Osteocyte (in vitro differentiated cells): ENCODE measurements at regions not wholly inside any gene's neighbourhood (a gene's known extent, or its start where the extent isn't known, plus 50 kb on each side); places are given as distances from the start of the nearest gene placed in this dataset.

ENCODE experiments used
- DNase-seq: peaks from one replicate; pipeline ENCODE4 v3.0.0; 2021; ENCODE audit warnings: mixed read lengths; ENCODE audit not compliant: unreplicated experiment; ENCODE audit errors: extremely low spot score
- H3K27ac Mint-ChIP-seq: one replicate; pipeline ENCODE4 v1.8.0; 2021; ENCODE audit warnings: mild to moderate bottlenecking, mixed read lengths; ENCODE audit not compliant: unreplicated experiment
- H3K27me3 Mint-ChIP-seq: one replicate; pipeline ENCODE4 v1.8.0; 2021; ENCODE audit warnings: mixed read lengths; ENCODE audit not compliant: unreplicated experiment
- H3K36me3 Mint-ChIP-seq: one replicate; pipeline ENCODE4 v1.8.0; 2021; ENCODE audit warnings: mixed read lengths; ENCODE audit not compliant: unreplicated experiment
- H3K4me1 Mint-ChIP-seq: one replicate; pipeline ENCODE4 v1.8.0; 2021; ENCODE audit warnings: mixed read lengths; ENCODE audit not compliant: unreplicated experiment
- H3K4me3 Mint-ChIP-seq: one replicate; pipeline ENCODE4 v1.8.0; 2021; ENCODE audit warnings: mild to moderate bottlenecking, moderate library complexity, mixed read lengths; ENCODE audit not compliant: unreplicated experiment
- H3K9me3 Mint-ChIP-seq: one replicate; pipeline ENCODE4 v1.8.0; 2021; ENCODE audit warnings: mixed read lengths; ENCODE audit not compliant: unreplicated experiment
- TF ChIP-seq, protein P1 (sequence below): fragments of 200-600 bp; sonication (generic); IDR thresholded peaks from 2 replicates; pipeline ENCODE4 v1.5.0; 2021; ENCODE audit warnings: antibody characterized with exemption, mild to moderate bottlenecking, moderate library complexity

DNA sequence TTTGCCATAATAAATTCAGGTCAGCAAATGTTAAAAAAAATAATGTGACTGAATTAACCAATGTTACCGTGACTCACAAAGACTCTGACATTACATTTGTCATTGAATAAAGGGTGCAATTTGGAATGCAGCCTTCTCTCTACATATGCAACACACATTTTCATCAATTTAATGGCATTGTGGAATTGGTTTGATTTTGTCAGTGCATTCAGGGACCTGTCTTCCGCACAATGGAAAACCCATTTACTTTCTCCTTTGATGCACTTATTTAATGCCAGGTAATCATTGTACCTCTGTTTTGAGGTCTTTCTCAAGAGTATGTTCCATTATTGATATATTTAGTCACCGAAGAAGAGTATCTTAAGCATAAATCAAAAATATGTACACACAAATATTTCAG lies 1099.3 kb downstream of the SOCS6 start:
- no peak overlapping the region for H3K27ac Mint-ChIP-seq
- no peaks in the 10 kb centered on the region for H3K36me3 Mint-ChIP-seq
- H3K4me3 Mint-ChIP-seq = no peak overlapping the region
- TF ChIP-seq, protein P1, sequence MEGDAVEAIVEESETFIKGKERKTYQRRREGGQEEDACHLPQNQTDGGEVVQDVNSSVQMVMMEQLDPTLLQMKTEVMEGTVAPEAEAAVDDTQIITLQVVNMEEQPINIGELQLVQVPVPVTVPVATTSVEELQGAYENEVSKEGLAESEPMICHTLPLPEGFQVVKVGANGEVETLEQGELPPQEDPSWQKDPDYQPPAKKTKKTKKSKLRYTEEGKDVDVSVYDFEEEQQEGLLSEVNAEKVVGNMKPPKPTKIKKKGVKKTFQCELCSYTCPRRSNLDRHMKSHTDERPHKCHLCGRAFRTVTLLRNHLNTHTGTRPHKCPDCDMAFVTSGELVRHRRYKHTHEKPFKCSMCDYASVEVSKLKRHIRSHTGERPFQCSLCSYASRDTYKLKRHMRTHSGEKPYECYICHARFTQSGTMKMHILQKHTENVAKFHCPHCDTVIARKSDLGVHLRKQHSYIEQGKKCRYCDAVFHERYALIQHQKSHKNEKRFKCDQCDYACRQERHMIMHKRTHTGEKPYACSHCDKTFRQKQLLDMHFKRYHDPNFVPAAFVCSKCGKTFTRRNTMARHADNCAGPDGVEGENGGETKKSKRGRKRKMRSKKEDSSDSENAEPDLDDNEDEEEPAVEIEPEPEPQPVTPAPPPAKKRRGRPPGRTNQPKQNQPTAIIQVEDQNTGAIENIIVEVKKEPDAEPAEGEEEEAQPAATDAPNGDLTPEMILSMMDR = no peak
- H3K4me1 Mint-ChIP-seq = no peaks in the 10 kb centered on the region
- no peaks in the 10 kb centered on the region for H3K27me3 Mint-ChIP-seq
- DNase-seq = no peak
- H3K9me3 Mint-ChIP-seq = no peaks in the 10 kb centered on the region

DNA sequence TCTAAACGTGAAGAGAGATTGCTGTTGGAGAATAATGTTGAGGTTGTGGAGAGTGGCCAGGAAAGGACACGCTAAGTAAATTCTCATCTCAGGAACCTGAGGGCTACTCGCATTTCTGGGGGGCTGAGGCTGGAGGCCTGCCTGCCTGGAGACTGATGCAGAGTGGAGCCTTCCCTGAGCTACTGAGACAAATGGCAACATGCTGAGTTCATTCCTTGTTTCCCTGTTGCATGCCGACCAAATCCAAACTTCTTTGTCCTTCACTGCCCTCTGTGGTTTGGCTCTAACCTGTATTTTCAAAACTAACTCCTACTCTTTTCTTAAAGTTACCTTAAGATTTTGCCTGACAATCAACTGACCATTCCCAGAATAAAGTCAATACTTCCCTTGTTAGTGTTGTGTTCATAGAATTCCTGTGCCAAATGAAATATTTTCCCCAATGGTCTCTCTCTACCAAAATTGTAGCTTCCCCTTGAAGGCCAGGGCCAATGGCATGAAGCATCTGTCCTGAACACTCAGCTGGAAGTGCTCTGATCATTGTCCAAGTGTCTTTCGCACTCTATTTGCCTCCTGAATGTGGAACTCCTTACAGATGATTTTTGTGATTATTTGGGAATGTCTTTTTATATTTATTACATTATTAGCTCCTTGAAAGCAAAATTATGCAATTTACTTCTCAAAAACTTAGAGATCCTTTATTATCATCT lies 1085.6 kb downstream of the SOCS6 start:
- TF ChIP-seq, protein P1 = no peak
- Mint-ChIP-seq H3K27me3 (no peaks in the 10 kb centered on the region), H3K4me1 (no peaks in the 10 kb centered on the region), H3K9me3 (no peaks in the 10 kb centered on the region), H3K27ac (no peak overlapping the region), H3K4me3 (no peak overlapping the region), H3K36me3 (no peaks in the 10 kb centered on the region)
- no peak for DNase-seq

DNA sequence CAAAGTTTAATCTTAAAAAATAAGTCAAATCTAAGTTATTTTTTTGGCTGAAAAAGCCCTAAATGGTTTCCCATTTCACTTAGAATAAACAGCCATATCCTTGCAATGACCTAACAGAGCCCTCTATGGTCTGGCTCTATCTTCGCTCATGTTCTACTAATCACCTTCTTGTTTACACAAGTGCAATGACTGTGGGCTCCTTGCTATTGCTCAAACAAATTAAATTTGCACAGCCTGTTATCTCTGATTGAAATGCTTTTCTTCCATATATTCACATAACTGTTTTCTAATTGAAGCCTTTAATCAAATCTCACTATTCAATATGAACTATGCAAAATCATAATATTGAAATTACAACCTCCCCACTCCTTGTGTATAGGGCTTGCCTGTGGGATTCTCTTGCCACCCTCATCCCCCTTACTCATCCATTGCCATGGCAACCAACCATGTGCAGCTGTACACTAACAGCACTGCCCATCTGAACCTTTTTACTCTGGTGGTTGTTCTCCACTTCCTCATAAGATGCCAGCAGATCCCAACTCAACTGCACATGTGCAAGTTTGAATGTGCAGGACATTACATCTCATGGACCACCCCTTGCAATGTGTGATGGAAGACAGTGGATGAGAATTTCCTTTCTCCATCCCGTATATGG lies 1083.2 kb downstream of the SOCS6 start:
- Mint-ChIP-seq H3K27ac (no peak overlapping the region), H3K27me3 (no peaks in the 10 kb centered on the region), H3K4me3 (no peak overlapping the region), H3K4me1 (no peaks in the 10 kb centered on the region), H3K9me3 (peaks cover 9% of the 10 kb centered on the region), H3K36me3 (no peaks in the 10 kb centered on the region)
- no peak for DNase-seq
- TF ChIP-seq, protein P1 = no peak

DNA sequence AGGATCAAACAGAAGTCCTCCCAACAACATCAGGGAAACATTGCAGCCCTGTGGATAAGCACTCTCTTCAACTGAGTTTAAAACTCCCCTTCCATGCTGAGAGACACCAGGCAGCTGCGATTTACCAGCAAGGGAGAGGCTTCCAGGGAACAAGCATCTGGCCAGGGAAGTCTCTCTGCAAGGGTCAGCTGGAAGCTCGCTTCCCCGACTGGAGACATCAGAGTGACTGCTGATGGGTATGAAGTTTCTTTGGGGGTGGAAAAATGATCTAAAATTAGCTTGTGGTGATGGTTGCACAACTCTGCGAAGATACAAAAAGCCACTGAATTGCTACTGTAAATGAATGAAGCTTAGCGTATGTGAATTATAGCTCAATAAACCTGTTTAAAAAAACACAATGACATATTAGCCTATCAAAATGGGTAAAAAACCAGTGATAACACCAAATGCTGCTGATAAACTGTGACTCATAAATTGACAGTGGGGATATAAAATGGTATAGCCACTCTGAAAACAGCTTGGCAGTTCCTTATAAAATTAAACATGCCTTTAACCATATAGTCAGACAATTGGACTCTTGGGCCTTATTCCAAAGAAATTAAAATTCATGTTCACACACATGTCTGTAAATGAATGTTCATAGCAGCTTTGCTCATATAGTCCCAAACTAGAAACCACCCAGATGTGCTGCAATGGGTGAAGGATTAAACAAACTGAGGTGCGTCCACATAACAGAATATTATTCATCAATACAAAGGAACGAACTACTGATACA lies 1082.0 kb downstream of the SOCS6 start:
- Mint-ChIP-seq H3K4me3 (no peak overlapping the region), H3K4me1 (no peaks in the 10 kb centered on the region), H3K36me3 (no peaks in the 10 kb centered on the region), H3K27ac (no peak overlapping the region), H3K9me3 (peaks cover 20% of the 10 kb centered on the region), H3K27me3 (no peaks in the 10 kb centered on the region)
- TF ChIP-seq, protein P1 = no peak
- no peak for DNase-seq

DNA sequence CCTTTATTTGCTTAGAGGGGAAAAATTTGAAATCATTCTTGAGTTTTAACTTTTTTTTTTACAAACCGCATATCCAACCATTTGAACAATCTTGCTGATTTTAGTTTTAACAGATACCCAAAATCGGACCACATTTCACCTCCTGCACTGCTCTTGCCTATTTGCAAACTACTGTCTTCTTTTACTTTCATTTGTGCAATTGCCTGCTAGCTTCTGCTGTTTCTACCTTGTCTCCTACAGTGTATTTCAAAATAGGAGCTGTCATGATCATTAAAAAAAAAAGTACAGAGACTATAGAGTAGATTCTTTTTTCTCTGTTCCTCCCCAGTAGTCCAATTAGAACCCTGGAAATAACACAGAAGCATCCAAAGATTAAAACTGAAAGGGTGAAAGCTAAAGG lies 1081.2 kb downstream of the SOCS6 start:
- Mint-ChIP-seq H3K27ac (no peak overlapping the region), H3K27me3 (no peaks in the 10 kb centered on the region), H3K4me3 (no peak overlapping the region), H3K4me1 (no peaks in the 10 kb centered on the region), H3K36me3 (no peaks in the 10 kb centered on the region), H3K9me3 (peaks cover 24% of the 10 kb centered on the region)
- TF ChIP-seq, protein P1 = no peak
- no peak for DNase-seq
